HG03520 (cell line): ENCODE measurements at regions not wholly inside any gene's neighbourhood (a gene's known extent, or its start where the extent isn't known, plus 50 kb on each side); places are given as distances from the start of the nearest gene placed in this dataset.
A peak's percentile ranks its signal among the peaks of the same experiment; 100 is the strongest.

ENCODE experiments used
- ATAC-seq: cut with Tn5 transposase; IDR thresholded peaks from one replicate; pipeline ENCODE4 v1.9.1; 2021; ENCODE audit warnings: mild to moderate bottlenecking, moderate library complexity; ENCODE audit not compliant: unreplicated experiment

DNA sequence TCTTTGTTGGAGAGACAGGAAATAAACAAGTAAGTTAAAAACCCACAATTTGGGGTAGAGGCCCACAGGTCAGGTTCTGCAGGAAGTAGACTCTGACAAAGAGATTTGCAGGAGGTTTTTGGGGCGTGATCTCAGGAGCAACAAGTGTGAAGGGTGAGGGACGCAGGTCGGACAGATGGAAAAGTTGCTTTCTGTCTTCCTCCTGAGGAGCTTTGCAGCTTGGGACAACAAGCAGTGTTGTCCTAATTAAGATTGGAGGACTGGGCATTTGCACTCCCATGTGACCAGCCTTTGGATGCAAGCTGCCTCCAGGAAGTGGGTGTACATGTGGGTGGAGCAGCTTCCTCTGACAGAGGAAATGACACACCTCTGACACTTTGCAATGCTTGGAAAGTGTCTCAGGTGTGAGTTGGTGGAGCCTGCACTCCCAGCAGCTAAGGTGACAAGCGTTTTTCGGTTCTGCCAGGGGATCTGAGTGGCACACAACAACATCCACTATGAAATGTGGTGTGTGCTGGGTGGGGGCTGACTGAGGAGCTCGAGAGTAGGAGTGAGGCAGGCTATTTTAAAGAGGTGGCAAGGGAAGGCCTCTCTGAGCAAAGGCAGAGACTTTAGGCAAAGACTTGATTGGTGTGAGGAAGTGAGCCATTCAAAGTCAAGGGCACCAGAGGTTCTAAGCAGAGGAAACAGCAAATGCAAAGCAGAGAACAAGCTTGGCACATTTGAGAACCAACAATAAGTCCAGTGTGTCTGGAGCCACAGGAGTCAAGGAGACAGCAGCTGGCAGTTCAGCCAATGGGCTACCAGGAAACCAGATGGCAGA, 339.8 kb upstream of the GATB start:
- no peak for ATAC-seq

DNA sequence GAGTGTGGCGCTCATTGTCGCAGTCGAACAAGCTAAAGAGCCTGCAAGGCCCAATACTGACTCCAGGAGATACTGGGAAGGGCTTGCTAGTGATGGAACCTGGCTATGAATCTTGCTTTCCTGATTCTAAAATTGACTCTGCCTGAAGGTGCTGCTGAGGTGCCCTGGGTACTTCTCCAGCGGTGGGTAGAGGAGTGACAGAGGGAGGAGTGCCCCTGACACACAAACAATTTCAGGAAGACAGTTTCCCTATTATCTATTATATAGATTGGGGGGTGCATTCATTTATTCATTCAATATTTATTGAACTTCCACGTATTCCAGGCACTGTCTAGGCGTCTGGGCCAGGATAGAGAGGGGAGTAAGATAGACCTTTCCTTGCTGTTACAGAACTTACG, 339.2 kb upstream of the GATB start:
- ATAC-seq: no peak

DNA sequence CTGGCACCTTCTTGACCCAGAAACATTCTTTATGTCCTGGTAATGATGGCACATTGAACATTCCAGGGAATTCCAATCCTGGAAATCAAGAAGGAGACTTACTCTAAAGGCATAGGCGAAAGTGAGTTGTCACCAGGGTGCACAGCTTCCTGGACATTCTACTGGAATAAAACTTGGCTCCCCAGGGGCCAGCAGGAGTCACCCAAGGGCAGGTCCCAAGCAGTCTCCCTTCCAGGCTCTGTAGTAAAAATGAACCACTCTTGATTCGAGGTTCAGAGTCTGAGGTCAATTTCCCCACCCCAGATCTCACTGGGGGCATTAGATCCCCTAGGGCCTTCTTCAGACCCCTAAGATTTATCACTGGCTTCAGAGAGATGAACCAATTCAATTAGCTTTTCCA, 338.7 kb upstream of the GATB start:
- no peak for ATAC-seq

DNA sequence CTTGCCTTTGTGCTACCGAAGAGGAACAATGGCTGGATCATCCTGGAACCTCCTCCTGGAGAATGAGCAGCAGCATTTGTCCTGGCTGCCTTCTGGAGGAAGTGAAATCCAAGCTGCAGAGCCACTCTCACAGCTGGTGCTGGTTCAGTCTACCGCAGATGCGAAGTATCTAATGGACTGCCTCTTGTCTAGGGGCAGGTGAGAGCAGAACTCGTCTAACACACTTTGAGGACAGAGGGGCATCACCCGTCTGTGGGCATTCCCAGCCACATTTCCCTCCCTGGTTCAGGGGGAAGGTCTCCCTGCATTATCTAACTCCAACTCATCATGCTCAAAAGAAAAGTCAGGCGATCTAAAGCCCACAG, 338.2 kb upstream of the GATB start:
- ATAC-seq: no peak

DNA sequence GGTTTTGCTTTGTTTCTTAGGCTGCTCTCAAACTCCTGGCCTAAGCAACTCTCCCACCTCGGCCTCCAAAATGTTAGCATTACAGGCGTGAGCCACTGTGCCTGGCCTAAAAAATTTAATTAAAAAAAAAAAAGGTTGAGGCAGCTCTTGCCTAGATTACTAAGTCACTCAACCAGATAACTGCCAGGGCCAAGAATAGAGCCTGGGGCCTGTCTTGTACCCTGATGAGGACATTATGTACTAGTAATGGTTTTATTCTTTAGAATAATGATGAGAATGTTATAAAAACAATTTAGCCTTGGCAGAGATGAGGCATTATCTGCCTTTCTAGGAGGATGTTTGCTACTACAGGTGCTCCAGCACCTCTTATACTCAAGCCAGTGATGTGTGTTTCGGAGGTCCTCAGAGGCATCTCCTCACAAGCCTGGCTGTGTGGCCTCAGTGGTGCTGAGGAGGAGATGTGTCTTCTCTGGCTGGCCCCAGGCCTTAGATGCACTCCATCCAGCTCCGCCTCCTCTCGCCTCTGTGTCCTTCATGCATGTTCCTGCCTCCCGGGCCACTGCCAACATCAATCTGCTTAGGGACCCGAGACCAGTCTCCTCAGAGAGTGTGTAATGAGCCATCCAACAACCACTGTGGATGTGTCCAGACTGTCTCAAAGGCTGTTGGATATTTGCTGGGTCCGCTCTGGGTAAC, 337.7 kb upstream of the GATB start:
- ATAC-seq: no peak

DNA sequence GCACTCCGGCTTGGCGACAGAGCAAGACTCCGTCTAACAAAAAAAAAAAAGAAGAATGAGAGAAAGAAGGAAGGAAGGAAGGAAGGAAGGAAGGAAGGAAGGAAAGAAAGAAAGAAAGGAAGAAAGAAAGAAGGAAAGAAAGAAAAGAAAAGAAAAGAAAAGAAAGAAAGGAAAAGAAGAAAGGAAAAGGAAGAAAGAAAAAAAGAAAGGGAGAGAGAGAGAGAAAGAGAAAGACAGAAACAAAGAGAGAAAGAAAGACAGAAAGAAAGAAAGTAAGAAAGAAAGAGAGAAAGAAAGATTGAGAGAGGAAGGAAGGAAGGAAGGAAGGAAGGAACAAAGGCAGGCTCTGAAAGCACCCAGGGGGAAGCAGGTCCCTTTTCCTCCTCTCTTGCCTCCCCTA, 336.6 kb upstream of the GATB start:
- no peak for ATAC-seq

DNA sequence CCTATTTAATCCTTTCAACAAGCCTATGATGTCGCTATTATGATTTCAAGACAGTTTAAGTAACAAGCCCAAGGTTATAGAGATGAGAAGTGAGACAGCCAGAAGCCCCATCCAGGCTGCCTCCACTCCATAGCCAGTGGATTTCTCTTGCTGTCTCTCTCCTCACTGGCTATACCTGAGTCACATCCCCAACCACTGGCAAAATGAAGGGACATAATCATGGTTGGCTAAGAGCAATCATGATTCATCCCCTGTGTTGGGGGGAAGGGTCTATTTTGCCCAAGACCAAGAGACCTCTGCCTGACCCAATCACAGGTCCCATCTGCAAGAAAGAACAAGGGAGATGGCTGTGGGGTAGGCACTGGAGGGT, 334.9 kb upstream of the GATB start:
- ATAC-seq: no peak

DNA sequence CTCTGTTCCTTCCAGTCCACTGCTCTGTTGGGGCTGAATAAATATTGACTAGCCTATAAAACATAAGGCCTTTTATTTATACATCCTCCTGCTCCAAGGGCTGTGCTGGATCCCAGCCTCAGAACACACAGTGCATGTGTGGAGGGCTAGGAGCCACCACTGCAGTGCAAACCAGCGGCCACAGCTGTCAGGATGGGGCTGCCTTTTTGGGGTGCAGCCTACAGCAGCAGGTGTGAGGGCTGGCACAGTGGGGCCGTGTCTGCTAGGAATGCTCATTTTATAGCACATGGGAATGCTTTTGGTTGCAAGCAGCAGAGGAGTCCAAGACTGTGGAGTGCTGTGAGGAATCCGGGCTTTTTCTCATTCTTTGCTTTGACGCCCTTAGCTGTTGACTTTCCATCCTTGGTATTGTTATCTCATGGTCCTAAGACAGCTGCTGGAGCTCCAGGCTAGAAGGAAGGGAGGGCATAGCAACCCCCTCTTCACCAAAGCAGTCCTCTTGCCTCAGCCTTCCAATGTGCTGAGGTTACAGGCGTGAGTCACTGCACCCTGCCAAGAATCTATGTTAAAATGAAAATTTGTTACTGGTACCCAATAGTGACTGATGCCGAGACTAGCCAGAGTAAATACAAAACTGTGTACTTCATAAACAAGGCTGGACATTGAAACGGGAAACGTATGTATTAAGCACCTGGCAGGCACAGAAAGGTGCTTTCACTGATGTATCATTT, 334.3 kb upstream of the GATB start:
- no peak for ATAC-seq

DNA sequence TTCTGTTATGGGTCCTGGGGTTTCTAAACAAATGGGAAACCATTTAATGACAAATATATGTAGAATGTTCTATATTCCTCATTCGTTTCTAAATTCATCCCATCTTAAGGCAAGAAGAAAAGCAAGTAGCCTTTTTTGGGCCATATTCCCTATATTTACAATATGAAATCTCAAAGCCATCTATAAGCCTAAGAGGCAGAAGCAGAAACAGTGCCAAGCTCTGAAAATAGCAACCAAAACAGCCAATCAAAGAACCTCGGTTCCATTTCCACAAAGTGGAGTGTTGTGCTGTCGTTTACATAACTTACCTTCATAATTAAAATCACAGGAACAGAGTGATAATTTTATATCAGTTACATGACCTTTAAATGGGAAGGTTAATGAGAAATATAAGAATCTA, 330.6 kb upstream of the GATB start:
- ATAC-seq: no peak

DNA sequence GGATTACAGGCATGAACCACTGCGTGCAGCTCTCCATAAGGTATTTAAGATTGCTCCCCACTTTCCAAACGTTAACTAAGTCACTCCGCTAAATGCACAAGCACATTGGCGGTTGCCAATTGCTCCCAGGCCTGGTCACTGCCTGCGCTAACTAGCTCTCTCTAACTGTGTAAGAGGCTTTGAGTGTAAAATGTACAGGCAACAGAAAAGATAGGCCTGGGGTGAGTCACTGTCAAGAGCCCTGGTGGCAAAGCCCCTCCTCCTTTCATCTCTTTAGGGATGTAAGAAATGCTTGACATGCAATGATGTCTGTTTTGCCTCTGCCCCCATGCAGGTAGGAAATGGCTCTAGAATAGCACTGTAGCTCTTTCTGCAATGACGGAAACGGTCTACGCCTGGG, 329.7 kb upstream of the GATB start:
- ATAC-seq: no peak

DNA sequence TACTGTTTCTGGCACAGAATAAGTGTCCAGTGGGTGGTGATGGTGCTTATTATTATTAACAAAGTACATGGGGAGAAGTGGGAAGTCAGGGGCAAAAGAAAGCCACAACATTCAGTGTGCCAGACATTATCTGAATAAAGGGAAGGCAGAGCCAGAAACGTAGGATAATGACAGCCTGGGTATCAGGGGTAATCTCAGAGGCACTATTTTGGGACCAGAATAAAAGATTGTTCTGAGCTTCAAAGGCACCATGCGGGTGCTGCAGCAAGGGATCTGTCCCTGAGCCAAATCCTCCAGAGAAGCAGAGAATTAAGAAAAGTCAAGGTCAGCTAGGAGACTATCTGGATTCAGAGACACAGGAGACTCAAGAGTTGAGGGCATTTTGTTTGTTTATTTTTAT, 328.8 kb upstream of the GATB start:
- no peak for ATAC-seq

DNA sequence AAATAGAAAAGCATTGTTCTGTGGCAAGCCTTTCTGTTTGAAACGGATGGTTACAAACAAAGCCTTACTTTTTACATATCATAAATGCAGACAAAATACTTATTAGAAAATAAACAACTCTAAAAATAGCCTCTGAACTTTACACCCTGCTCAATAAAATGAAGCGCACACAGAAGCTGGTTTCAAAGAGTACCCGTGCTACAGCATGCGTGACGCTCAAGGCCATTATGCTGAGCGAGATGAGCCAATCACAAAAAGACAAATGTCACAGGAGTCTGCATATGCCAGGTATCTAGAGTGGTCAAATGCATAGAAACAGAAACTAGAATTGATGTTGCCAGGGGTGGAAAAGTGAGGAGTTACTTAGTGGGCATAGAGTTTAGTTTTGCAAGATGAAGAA, 326.5 kb upstream of the GATB start:
- no peak for ATAC-seq

DNA sequence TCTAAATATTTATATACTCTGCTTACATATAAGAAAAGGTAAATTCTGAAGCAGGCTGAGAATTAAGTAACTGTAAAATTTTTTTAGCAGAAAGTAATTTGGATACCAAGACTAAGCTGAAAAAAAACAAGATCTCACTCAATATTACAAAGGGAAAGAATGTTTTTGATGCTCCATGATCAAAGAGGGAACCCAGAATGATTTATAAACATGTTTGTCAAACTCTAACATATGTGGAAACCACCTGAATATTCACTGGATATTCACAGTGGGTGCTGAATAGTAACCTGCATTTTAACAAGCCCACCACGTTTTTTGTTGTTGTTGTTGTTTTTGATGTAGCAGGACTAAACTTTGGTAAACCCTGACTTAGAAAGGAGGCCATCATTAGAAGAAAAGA, 324.9 kb upstream of the GATB start:
- ATAC-seq: no peak

DNA sequence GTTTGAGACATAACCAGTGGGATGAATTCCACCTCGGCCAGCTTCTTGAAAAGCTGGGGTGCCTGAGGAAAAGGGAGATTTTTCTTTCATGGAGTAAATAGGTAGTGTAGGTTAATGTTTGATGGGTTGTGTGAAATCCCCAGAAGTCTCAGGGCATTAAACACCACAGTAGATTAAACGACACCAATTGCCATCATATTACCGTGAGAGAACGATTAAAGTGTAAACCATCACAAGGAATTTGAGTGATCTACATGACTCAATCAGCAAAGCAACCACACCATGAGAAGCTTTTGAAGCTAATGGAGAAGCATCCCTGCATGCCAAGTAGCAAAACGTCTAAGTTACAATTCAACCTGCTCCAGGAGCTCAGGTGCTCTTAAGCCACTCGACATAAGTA, 322.5 kb upstream of the GATB start:
- ATAC-seq: no peak

DNA sequence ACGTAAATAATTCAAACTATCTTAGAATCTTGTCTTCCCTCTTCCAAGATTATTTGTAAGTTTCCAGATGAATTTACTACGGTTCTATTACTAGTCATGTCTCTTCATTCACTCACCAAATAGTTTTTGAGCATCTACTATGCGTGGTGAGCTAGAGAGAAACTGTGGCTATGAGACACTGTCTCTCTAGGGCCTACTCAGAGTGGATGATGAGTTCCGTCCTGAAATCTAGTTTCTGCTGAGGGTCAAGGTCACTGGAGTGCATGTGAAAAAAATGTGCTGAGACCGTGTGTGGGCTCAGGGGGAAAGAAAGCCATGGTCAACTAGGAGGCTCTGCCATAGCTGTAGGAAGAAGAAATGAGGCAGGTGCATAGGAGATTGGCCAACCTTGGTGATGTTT, 320.2 kb upstream of the GATB start:
- ATAC-seq: peak; percentile 68

DNA sequence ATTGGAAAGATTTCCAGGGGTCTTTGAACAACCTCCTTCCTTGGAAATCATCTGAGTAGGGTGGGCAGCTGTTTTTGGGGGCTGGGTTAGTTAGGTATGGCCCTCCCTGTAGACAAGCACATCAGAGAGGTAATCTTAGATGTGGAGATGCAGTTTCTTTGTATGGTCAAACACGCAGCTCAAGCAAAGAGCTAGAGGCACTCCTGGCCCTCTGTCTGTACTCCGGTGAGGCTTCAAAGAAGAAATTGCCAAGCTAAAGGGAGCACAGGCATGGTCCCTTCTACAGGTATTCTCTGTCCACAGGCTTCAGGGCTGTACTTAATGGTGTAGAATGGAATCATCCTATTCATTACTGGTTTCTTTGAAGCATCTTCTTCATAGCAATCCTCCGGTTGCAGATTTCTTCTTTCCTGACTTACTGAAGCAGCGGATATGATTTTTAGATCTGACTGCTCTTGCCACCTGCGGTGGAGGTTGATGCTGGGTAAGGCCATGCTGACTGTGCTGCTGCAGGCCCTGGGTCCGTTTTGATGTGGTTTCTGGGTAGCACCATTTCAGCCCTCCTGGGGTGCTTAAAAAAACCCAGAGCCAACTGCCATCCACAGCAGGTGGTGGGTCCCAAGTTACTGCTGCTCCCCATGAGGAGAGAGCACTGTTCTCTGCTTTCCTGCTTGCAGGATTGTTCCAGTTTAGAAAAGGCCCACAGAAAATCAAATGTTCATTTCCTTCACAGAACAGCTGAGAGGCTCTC, 318.9 kb upstream of the GATB start:
- no peak for ATAC-seq

DNA sequence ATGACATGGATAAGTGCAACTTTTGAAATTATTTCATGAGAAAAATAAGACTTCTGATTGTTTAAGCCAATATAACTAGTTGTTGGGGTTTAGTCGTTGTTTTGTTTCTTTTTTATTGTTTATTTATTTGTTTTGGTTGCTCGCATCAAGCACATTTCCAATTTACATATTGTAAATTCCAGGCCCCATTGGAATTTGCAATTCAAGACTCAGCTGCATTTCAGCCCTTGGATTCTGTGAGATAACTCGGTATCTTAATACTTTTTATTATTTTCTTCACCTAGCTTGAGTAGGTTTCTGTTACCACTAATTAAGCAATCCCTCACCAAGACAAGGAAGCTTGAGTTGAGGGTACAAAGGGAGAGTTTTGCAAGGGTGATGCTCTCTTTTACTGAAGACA, 318.3 kb upstream of the GATB start:
- no peak for ATAC-seq

DNA sequence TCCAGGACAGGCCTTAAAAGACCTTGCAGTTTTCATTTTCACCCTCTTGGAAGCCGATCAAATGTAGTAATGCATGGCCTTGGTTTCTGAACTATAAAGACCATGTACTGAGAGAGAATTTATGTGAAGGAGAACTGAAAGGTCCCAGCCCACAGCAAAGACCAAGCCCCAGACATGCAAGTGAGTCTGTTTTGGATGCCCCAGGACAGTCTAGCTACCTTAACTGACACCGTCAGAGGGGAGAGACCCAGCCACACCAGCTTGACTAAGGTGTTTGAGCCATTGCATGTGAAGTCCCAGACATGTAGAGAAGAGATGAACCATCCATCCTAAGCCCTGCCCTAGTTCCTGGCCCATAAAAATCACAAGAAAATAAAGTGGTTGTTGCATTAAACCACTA, 316.8 kb upstream of the GATB start:
- no peak for ATAC-seq

DNA sequence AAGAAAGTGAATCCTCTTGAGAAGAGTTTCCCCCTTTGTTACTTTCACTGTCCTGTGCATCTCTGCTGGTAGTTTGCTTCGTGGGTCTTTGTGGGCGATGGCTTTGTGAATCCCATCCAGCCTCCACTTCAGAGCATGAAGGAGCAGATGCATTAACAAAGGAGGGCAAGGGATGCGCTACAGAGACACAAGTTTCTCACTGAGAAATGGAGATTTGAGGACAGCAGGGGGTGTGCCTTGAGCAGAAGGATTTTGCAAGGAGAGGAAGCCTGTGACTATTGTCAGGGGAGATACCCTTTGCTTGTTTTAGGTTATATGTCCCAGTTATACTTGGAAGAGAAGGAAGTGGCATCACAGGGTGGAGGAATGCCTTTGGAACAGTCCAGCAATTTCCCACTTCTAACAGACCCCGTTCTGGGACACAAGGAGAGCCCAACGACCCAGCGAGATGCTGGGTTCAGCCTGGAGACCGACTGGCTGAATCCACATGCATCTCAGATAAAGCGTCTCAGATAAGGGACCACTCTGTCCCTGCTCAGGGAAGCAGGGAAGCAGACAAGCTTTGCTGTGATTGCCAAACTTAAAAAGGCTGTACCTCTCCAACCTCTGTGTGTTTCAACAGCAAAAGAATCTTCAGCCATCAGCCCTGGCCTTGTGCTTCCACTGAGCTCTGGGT, 314.6 kb upstream of the GATB start:
- no peak for ATAC-seq

DNA sequence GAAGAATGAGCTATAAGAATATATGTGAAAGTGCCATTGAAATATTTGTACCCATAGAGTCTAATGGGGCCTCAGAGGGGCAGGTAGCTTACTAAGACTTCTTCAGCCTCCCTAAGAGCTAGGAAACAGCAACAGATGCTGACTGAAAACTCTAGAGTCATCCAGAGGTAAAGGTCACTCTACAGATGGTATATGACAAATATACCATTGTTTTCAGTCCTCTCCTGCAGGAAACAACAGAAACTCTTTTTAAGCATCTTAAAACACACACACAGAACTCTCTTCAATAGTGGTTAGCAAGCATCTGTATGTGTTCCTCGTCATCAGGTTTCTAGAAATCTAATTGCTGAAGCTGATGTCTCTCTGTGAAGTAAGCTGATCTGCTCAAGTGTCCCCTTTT, 313.8 kb upstream of the GATB start:
- no peak for ATAC-seq

DNA sequence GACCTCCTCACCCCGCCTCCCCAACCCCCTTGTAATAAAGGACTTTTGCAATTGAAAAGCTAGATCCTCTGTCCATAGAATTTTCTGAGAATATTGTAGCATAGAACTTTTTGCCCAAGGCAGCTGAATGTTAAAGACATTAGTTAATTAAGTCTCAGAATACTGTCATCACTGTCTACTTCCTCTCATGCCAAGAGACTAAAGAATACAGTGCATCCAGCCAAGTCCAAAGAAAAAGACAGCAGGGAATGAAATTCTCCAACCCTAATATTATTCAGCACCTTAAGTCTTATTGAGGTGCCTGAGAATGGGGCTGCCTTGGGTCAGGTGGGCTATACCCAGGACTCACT, 313.3 kb upstream of the GATB start:
- ATAC-seq: no peak
